H1 (cell line): ENCODE measurements at regions not wholly inside any gene's neighbourhood (a gene's known extent, or its start where the extent isn't known, plus 50 kb on each side); places are given as distances from the start of the nearest gene placed in this dataset.

ENCODE experiments used
- ATF2 ChIP-seq: IDR thresholded peaks from 2 replicates; pipeline ENCODE4 v1.6.1; 2012; ENCODE audit warnings: low read length, inconsistent platforms
- BACH1 ChIP-seq: IDR thresholded peaks from 2 replicates; pipeline ENCODE4 v1.6.1; 2012; ENCODE audit warnings: low read length, improper control_type of control experiment
- CTCF ChIP-seq, 3 experiments: IDR thresholded peaks; 1 replicate in 2 of 3; 2 replicates in 1 of 3; pipeline versions ENCODE4 v1.5.1 to v1.6.1; 2011; ENCODE audit warnings: low read length in 3 of 3, mild to moderate bottlenecking in 3 of 3, inconsistent platforms in 2 of 3, low read depth in 1 of 3, moderate library complexity in 1 of 3; ENCODE audit not compliant: insufficient read depth in 1 of 3; ENCODE audit errors: control extremely low read depth in 1 of 3
- EZH2 ChIP-seq: fragments of 200-600 bp; sonication (generic); IDR thresholded peaks from 2 replicates; pipeline ENCODE4 v1.7.1; 2012; ENCODE audit warnings: low read depth, mild to moderate bottlenecking, moderate library complexity, low read length, inconsistent platforms; ENCODE audit not compliant: severe bottlenecking
- GTF2F1 ChIP-seq: IDR thresholded peaks from 2 replicates; pipeline ENCODE4 v1.6.1; 2012; ENCODE audit warnings: low read depth, low read length, improper control_type of control experiment, borderline replicate concordance
- MAFK ChIP-seq: IDR thresholded peaks from 2 replicates; pipeline ENCODE4 v1.6.1; 2012; ENCODE audit warnings: low read depth, mild to moderate bottlenecking, improper control_type of control experiment, low read length
- NRF1 ChIP-seq: IDR thresholded peaks from 2 replicates; pipeline ENCODE4 v1.6.1; 2011; ENCODE audit warnings: mild to moderate bottlenecking, low read depth, low read length, improper control_type of control experiment
- POLR2A ChIP-seq, 2 experiments: IDR thresholded peaks; 1 replicate in 1 of 2; 2 replicates in 1 of 2; pipeline ENCODE4 v1.6.1; 2011; ENCODE audit warnings: low read depth in 2 of 2, low read length in 2 of 2, mild to moderate bottlenecking in 2 of 2; ENCODE audit errors: control extremely low read depth in 1 of 2
- POLR2AphosphoS5 ChIP-seq: IDR thresholded peaks from 2 replicates; pipeline ENCODE4 v1.6.1; 2011; ENCODE audit warnings: low read depth, low read length
- RAD21 ChIP-seq, 2 experiments: IDR thresholded peaks in 1 of 2; conservative IDR thresholded peaks in 1 of 2; 2 replicates each; pipeline ENCODE4 v1.6.1; 2011; ENCODE audit warnings: low read depth in 2 of 2, low read length in 2 of 2, improper control_type of control experiment in 1 of 2, inconsistent platforms in 1 of 2, mild to moderate bottlenecking in 1 of 2, moderate library complexity in 1 of 2
- SIN3A ChIP-seq, 2 experiments: IDR thresholded peaks in 1 of 2; conservative IDR thresholded peaks in 1 of 2; 2 replicates each; pipeline ENCODE4 v1.6.1; 2011 to 2012; ENCODE audit warnings: low read length in 2 of 2, improper control_type of control experiment in 1 of 2, low read depth in 1 of 2, mild to moderate bottlenecking in 1 of 2
- SP1 ChIP-seq: IDR thresholded peaks from 2 replicates; pipeline ENCODE4 v1.6.1; 2011; ENCODE audit warnings: low read depth, low read length
- TAF1 ChIP-seq: IDR thresholded peaks from 2 replicates; pipeline ENCODE4 v1.6.1; 2011; ENCODE audit warnings: mild to moderate bottlenecking, low read depth, low read length

- no peak for TF ChIP-seq ATF2
- TF ChIP-seq GTF2F1: no peak
- TF ChIP-seq RAD21 (IDR thresholded peaks at IDR 0.05 in 1 of 2, conservative IDR thresholded peaks at IDR 0.05 in 1 of 2; ENCODE audit: low read depth in 2 of 2, low read length in 2 of 2): no peak
- no peak for TF ChIP-seq SP1
- no peak for TF ChIP-seq TAF1
- TF ChIP-seq SIN3A (conservative IDR thresholded peaks at IDR 0.05 in 1 of 2, IDR thresholded peaks at IDR 0.05 in 1 of 2; ENCODE audit: low read depth in 1 of 2, low read length in 2 of 2): no peak
- no peak for TF ChIP-seq POLR2A (IDR thresholded peaks at IDR 0.05; ENCODE audit: control extremely low read depth in 1 of 2, low read depth in 2 of 2, low read length in 2 of 2)
- no peak for TF ChIP-seq POLR2AphosphoS5
- TF ChIP-seq MAFK: no peak
- no peak for TF ChIP-seq NRF1
- no peak for TF ChIP-seq CTCF (IDR thresholded peaks at IDR 0.05; ENCODE audit: control extremely low read depth in 1 of 3, insufficient read depth in 1 of 3, low read depth in 1 of 3, low read length in 3 of 3)
- no peak for TF ChIP-seq EZH2
- TF ChIP-seq BACH1: no peak
Measured at GRCh38 chr4:75195111-75195510, 262.2 kb downstream of the PARM1 start.
